ENCODE measurements at regions not wholly inside any gene's neighbourhood (a gene's known extent, or its start where the extent isn't known, plus 50 kb on each side); places are given as distances from the start of the nearest gene placed in this dataset.

DNA sequence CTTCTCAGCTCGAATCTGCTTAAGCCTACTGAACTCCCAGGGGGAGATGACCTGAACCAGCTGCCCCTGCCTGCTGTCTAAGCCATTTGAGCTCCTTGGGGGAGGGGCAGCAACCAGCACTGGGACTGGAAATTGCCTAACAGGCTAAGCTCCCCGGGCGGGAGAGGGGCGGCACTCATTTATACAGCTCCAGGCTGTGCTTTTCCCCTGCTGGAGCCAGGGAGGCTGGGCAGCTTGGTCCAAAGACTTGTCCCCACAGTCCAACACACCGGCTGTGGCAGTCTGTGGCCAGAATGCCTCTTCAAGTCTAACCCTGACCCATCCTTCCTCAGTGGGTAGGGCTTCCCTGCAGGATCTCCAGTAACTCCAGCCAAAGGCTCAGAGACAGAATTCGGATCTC lies 1241.5 kb downstream of the ROBO2 start:
- Histone ChIP-seq H3K27me3 (ENCODE audit: insufficient read depth, low read length) (no peaks in the 10 kb centered on the region; the same call in 1 of the 2 replicates), H3K9me3 (ENCODE audit: control insufficient read depth, low read depth, low read length) (no peaks in the 10 kb centered on the region), H3K9ac (ENCODE audit: extremely low read depth, insufficient read length, low read length) (no peak overlapping the region), H3K79me1 (ENCODE audit: insufficient read depth, low read depth, low read length, poor library complexity, severe bottlenecking) (no peaks in the 10 kb centered on the region), H3K4me2 (ENCODE audit: insufficient read depth, insufficient read length, low read length) (no peak overlapping the region), H3K18ac (ENCODE audit: insufficient read length, low read depth, low read length) (no peak overlapping the region), H2BK120ac (ENCODE audit: low read depth, low read length, poor library complexity, severe bottlenecking) (no peak overlapping the region), H3K27ac (ENCODE audit: insufficient read length, low read depth, low read length) (no peak overlapping the region), H3K4ac (ENCODE audit: low read depth, low read length) (no peak overlapping the region), H2BK20ac (ENCODE audit: low read depth, low read length, poor library complexity, severe bottlenecking) (no peak overlapping the region), H4K20me1 (ENCODE audit: control insufficient read depth, insufficient read depth, insufficient read length) (no peaks in the 10 kb centered on the region), H2AK5ac (ENCODE audit: insufficient read length, low read length) (no peak overlapping the region), H4K5ac (ENCODE audit: insufficient read length, low read depth, low read length) (no peak overlapping the region), H3T11ph (ENCODE audit: low read length) (no peak overlapping the region), H2BK12ac (ENCODE audit: insufficient read length, low read depth, low read length) (no peak overlapping the region), H3K4me1 (ENCODE audit: insufficient read depth, low read length) (peaks cover 9% of the 10 kb centered on the region; the same call in 1 of the 2 replicates), H4K91ac (ENCODE audit: insufficient read length, low read depth, low read length) (no peak overlapping the region), H3K23me2 (ENCODE audit: insufficient read length, low read depth, low read length, poor library complexity, severe bottlenecking) (no peaks in the 10 kb centered on the region), H3K14ac (ENCODE audit: insufficient read depth, low read length) (no peak overlapping the region), H3K23ac (ENCODE audit: insufficient read length, low read depth, low read length) (no peak overlapping the region), H3K79me2 (ENCODE audit: insufficient read depth, low read length) (no peaks in the 10 kb centered on the region), H2BK15ac (ENCODE audit: low read depth, low read length) (no peak overlapping the region), H2AFZ (ENCODE audit: low read length) (no peak overlapping the region), H4K8ac (replicated peaks; ENCODE audit: insufficient read length, low read depth, low read length) (no peak overlapping the region), H2BK5ac (ENCODE audit: insufficient read length, low read length) (no peak overlapping the region), H3K56ac (ENCODE audit: insufficient read length, low read depth, low read length) (no peak overlapping the region)
- no peaks in the 10 kb centered on the region; the same call in 1 of the 2 replicates for H3K27me3 Mint-ChIP-seq (ENCODE audit: low read depth)
- peaks cover 5 to 20% (median 11%) of the 10 kb centered on the region in 3 experiments for H3K36me3 Mint-ChIP-seq (ENCODE audit: insufficient read depth in 1 of 3, low read depth in 3 of 3)
- TF ChIP-seq, protein P1, sequence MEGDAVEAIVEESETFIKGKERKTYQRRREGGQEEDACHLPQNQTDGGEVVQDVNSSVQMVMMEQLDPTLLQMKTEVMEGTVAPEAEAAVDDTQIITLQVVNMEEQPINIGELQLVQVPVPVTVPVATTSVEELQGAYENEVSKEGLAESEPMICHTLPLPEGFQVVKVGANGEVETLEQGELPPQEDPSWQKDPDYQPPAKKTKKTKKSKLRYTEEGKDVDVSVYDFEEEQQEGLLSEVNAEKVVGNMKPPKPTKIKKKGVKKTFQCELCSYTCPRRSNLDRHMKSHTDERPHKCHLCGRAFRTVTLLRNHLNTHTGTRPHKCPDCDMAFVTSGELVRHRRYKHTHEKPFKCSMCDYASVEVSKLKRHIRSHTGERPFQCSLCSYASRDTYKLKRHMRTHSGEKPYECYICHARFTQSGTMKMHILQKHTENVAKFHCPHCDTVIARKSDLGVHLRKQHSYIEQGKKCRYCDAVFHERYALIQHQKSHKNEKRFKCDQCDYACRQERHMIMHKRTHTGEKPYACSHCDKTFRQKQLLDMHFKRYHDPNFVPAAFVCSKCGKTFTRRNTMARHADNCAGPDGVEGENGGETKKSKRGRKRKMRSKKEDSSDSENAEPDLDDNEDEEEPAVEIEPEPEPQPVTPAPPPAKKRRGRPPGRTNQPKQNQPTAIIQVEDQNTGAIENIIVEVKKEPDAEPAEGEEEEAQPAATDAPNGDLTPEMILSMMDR (conservative IDR thresholded peaks at IDR 0.05), result no peak
- no peak for DNase-seq
- peaks cover 0 to 5% of the 10 kb centered on the region in 2 experiments; a peak in 2 of 5 replicates for H3K9me3 Mint-ChIP-seq
- H3K4me3 Mint-ChIP-seq, result no peak overlapping the region
- no CpG with 5 or more reads among the region's 6 CpGs for WGBS (ENCODE audit: extremely low coverage, insufficient read length, low lambda C conversion rate)
- peaks cover 32 to 35% of the 10 kb centered on the region in 2 experiments for H3K4me1 Mint-ChIP-seq
- H3K27ac Mint-ChIP-seq, result no peak overlapping the region
